SK-N-MC (cell line): ENCODE measurements at regions not wholly inside any gene's neighbourhood (a gene's known extent, or its start where the extent isn't known, plus 50 kb on each side); places are given as distances from the start of the nearest gene placed in this dataset.
"Not testable (repeated sequence)": the region's sequence is repeated elsewhere in the genome, so short reads cannot be mapped to it uniquely, and the experiment has no call there.

Experiments used
- DNase-seq: peaks from one replicate; pipeline ENCODE4 v3.0.0-alpha.2; 2011; ENCODE audit warnings: low read depth, low spot score
- H3K27ac ChIP-seq: fragments of 200-600 bp; sonication (generic); 2 replicates; pipeline ENCODE4 v1.5.1; 2016; ENCODE audit warnings: mixed run types
- H3K36me3 ChIP-seq: fragments of 200-600 bp; sonication (generic); 2 replicates; pipeline ENCODE4 v1.6.1; 2017; ENCODE audit warnings: antibody characterized with exemption, low read length, mixed read lengths; ENCODE audit not compliant: insufficient read depth
- H3K4me3 ChIP-seq: fragments of 200-600 bp; sonication (generic); 2 replicates; pipeline ENCODE4 v1.5.1; 2016
- H3K9ac ChIP-seq: fragments of 200-600 bp; sonication (generic); 2 replicates; pipeline ENCODE4 v1.8.0; 2017; ENCODE audit warnings: mixed run types, mixed read lengths; ENCODE audit not compliant: insufficient read length
- H3K9me3 ChIP-seq: fragments of 200-600 bp; sonication (generic); 2 replicates; pipeline ENCODE4 v1.6.1; 2017; ENCODE audit warnings: low read depth, mild to moderate bottlenecking, antibody characterized with exemption, low read length, moderate library complexity, mixed read lengths
- EZH2 ChIP-seq: fragments of 200-600 bp; sonication (generic); IDR thresholded peaks from one replicate; pipeline ENCODE4 v1.6.1; 2017; ENCODE audit warnings: antibody characterized with exemption
- FOXP2 ChIP-seq: optimal IDR thresholded peaks from 2 replicates; pipeline ENCODE3; 2011; ENCODE audit warnings: mild to moderate bottlenecking, moderate library complexity; ENCODE audit not compliant: insufficient read depth; ENCODE audit errors: extremely low read length, control extremely low read depth
- POLR2AphosphoS5 ChIP-seq: IDR thresholded peaks from 2 replicates; pipeline ENCODE4 v1.6.1; 2012; ENCODE audit warnings: mild to moderate bottlenecking, low read depth, low read length, borderline replicate concordance

GRCh38 chr3:14019459-14019858 is 105.2 kb downstream of the CHCHD4 start:
- H3K36me3 ChIP-seq = no peaks in the 10 kb centered on the region
- H3K27ac ChIP-seq = no peak overlapping the region
- no peak overlapping the region for H3K9ac ChIP-seq
- DNase-seq = no peak
- TF ChIP-seq POLR2AphosphoS5 (no peak), EZH2 (no peak), FOXP2 (no peak)
- H3K9me3 ChIP-seq = no peaks in the 10 kb centered on the region
- H3K4me3 ChIP-seq = no peak overlapping the region

GRCh38 chr3:14016900-14017475 is 107.7 kb downstream of the CHCHD4 start:
- H3K9ac ChIP-seq = no peak overlapping the region
- H3K9me3 ChIP-seq = no peaks in the 10 kb centered on the region
- no peak overlapping the region for H3K27ac ChIP-seq
- TF ChIP-seq POLR2AphosphoS5 (no peak), EZH2 (no peak), FOXP2 (no peak)
- DNase-seq = no peak
- H3K36me3 ChIP-seq = no peaks in the 10 kb centered on the region
- no peak overlapping the region for H3K4me3 ChIP-seq

DNA sequence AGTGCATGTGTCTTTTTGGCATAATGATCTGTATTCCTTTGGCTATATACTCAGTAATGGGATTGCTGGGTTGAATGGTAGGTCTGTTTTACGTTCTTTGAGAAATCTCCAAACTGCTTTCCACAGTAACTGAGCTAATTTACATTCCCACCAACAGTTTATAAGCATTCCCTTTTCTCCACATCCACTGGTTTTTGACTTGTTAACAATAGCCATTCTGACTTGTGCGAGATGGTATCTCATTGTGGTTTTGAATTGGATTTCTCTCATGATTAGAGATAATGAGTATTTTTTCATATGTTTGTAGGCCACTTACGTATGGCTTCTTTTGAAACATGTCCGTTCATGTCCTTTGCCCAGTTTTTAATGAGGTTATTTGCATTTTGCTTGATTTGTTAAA is 117.7 kb downstream of the CHCHD4 start:
- no peak overlapping the region for H3K9ac ChIP-seq
- no peaks in the 10 kb centered on the region for H3K36me3 ChIP-seq
- no peaks in the 10 kb centered on the region for H3K9me3 ChIP-seq
- H3K27ac ChIP-seq = no peak overlapping the region
- H3K4me3 ChIP-seq = no peak overlapping the region
- DNase-seq = no peak
- TF ChIP-seq EZH2 = no peak
- TF ChIP-seq FOXP2 = no peak
- TF ChIP-seq POLR2AphosphoS5 = no peak

- Histone ChIP-seq H3K27ac (no peak overlapping the region), H3K9me3 (no peaks in the 10 kb centered on the region), H3K36me3 (no peaks in the 10 kb centered on the region), H3K4me3 (no peak overlapping the region), H3K9ac (no peak overlapping the region)
- no peak for DNase-seq
- TF ChIP-seq FOXP2 = no peak
- TF ChIP-seq POLR2AphosphoS5 = no peak
- no peak for TF ChIP-seq EZH2
Observed at GRCh38 chr3:14001136-14001535, 121.3 kb upstream of the WNT7A start.

- Histone ChIP-seq H3K9ac (no peak overlapping the region), H3K4me3 (no peak overlapping the region), H3K9me3 (no peaks in the 10 kb centered on the region), H3K27ac (no peak overlapping the region), H3K36me3 (no peaks in the 10 kb centered on the region)
- no peak for TF ChIP-seq EZH2
- DNase-seq = no peak
Observed at GRCh38 chr3:14000556-14000955, 120.7 kb upstream of the WNT7A start.

DNA sequence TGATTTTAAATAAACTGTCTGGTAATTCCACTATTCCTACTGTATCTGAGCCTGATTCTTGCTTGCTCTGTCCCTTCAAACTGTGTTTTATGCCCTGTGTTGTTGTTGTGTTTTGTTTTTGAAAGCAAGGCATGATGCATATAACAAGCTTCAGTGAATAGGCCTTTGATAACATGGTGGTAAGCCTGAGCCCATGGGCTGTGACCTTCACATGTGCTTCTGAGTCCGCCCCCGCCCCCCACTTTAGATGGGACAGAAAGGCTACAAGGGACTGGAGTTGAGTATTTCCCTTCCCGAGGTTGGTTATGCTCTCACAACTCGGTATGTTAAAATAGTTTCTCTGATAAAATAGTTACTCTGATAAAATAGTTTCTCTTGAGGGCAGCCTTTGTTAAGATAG is 119.0 kb upstream of the WNT7A start:
- Histone ChIP-seq H3K9ac (no peak overlapping the region), H3K9me3 (no peaks in the 10 kb centered on the region), H3K27ac (no peak overlapping the region), H3K4me3 (no peak overlapping the region), H3K36me3 (no peaks in the 10 kb centered on the region)
- no peak for TF ChIP-seq FOXP2
- no peak for TF ChIP-seq EZH2
- no peak for TF ChIP-seq POLR2AphosphoS5
- no peak for DNase-seq

DNA sequence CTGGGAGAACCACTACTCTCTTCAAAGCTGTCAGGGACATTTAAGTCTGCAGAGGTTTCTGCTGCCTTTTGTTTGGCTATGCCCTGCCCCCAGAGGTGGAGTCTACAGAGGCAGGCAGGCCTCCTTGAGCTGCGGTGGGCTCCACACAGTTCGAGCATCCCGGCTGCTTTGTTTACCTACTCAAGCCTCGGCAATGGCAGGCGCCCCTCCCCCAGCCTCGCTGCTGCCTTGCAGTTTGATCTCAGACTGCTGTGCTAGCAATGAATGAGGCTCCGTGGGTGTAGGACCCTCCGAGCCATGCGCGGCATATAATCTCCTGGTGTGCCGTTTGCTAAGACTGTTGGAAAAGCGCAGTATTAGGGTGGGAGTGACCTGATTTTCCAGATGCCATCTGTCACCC is 115.3 kb upstream of the WNT7A start:
- not testable (repeated sequence) for H3K27ac ChIP-seq, DNase-seq, H3K4me3 ChIP-seq, H3K36me3 ChIP-seq, H3K9me3 ChIP-seq, H3K9ac ChIP-seq

DNA sequence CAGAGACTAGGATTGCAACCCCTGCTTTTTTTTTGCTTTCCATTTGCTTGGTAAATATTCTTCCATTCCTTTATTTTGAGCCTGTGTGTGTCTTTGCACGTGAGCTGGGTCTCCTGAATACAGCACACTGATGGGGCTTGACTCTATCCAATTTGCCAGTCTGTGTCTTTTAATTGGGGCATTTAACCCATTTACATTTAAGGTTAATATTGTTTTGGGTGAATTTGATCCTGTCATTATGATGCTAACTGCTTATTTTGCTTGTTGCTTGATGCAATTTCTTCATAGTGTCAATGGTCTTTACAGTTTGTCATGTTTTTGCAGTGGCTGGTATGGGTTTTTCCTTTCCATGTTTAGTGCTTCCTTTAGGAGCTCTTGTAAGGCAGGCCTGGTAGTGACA is 109.1 kb upstream of the WNT7A start:
- H3K9ac ChIP-seq, H3K9me3 ChIP-seq: not testable (repeated sequence)

DNA sequence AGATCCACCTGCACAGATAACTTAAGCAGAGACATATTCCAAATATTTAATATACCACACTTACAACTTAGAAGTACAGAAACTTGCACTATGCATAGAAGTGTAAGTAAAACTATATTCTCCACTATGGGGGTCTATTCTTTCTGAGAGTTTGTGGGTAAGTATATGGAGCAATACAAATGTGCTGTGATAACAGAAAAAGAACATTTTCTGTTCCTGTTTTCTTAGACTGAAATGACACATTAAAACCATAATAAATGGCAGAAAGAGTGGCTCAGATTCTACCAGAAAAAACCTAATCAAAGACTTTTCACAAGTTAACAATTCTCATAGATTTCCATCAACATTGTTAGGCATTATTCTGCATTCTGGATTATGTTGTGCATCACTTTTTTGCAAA is 96.6 kb upstream of the WNT7A start:
- H3K27ac ChIP-seq = no peak overlapping the region
- no peak overlapping the region for H3K4me3 ChIP-seq
- no peak overlapping the region for H3K9ac ChIP-seq
- TF ChIP-seq FOXP2 (no peak), EZH2 (no peak), POLR2AphosphoS5 (no peak)
- no peak for DNase-seq
- H3K36me3 ChIP-seq = no peaks in the 10 kb centered on the region
- H3K9me3 ChIP-seq = no peaks in the 10 kb centered on the region

More for the DNA sequence above, 109.1 kb upstream of the WNT7A start:
- not testable (repeated sequence) for H3K36me3 ChIP-seq, H3K4me3 ChIP-seq, DNase-seq, H3K27ac ChIP-seq
